Stimulated activated CD8-positive, alpha-beta memory T cell treated with anti-CD3 and anti-CD28 coated beads, Interleukin-4, amount 100 ng/mL, for 4 hours (primary cell): ENCODE measurements at regions not wholly inside any gene's neighbourhood (a gene's known extent, or its start where the extent isn't known, plus 50 kb on each side); places are given as distances from the start of the nearest gene placed in this dataset.
"Not testable (repeated sequence)": the region's sequence is repeated elsewhere in the genome, so short reads cannot be mapped to it uniquely, and the experiment has no call there.

Source experiments
- DNase-seq, 2 donors: peaks; one replicate each; pipeline ENCODE4 v3.0.0-alpha.2; 2020; ENCODE audit warnings: low read depth in 2 of 2, low spot score in 1 of 2

- DNase-seq: not testable (repeated sequence)
Observed at GRCh38 chr13:81226830-81227229, 885.9 kb upstream of the SPRY2 start.

- DNase-seq: no peak
Observed at GRCh38 chr13:81224209-81224833, 883.4 kb upstream of the SPRY2 start.

- DNase-seq: no peak
Observed at GRCh38 chr13:81223778-81224177, 882.9 kb upstream of the SPRY2 start.

- no peak for DNase-seq
Observed at GRCh38 chr13:81211713-81212112, 870.8 kb upstream of the SPRY2 start.

DNA sequence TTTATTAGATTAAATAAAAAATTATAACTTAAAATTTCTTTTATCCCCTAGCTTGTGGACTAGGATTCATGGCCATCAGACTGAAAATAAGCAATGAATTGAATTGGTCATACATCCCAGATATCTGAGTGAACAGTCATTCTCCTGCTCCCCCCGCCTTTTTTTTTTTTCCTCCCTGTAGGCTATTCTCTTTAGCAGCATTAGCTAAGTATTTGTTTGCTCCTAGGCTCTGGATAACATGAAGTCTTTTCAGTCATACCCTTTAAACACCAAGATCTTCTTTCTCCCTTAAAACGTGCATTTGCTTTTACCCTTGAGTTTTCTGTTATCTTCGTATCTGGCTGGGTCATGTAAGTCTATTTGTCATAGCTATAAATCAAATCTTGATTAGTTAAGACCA lies 866.7 kb upstream of the SPRY2 start:
- no peak for DNase-seq

GRCh38 chr13:81207231-81207630 lies 866.3 kb upstream of the SPRY2 start:
- no peak for DNase-seq

DNA sequence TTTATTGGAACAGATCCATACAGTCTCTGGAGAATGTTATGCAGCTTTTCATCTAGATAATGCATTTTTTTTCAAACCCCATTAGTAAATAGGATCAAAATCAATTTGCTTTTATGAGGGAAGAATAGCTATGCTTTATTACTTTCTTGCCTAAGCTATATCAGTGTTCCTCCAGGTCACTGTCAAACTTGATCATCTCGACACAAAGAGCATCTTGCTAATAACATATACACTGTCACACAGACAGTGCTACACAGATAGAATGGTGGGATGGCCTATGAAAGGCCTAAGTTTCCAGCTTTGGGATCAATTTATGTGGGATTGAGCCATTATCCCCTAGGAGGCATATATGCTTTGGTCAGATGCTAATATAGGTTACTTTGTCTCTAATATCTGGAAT lies 862.9 kb upstream of the SPRY2 start:
- DNase-seq: no peak

- no peak for DNase-seq
Observed at GRCh38 chr13:81199956-81200355, 859.0 kb upstream of the SPRY2 start.

- DNase-seq: no peak
Observed at GRCh38 chr13:81197966-81198365, 857.0 kb upstream of the SPRY2 start.

- DNase-seq: no peak
Observed at GRCh38 chr13:81197483-81197882, 856.6 kb upstream of the SPRY2 start.

DNA sequence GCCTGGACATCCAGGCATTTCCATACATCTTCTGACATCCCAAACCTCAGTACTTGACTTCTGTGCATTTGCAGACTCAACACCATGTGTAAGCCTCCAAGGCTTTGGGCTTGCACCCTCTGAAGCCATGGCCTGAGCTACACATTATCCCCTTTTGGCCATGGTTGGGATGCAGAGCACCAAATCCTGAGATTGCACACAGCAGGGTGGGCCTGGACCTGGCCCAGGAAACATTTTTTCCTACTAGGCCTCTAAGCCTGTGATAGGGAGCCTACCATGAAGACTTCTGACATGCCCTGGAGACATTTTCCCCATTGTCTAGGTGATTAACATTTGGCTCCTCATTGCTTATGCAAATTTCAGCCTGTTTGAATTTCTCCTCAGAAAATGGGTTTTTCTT lies 853.4 kb upstream of the SPRY2 start:
- DNase-seq: no peak

DNA sequence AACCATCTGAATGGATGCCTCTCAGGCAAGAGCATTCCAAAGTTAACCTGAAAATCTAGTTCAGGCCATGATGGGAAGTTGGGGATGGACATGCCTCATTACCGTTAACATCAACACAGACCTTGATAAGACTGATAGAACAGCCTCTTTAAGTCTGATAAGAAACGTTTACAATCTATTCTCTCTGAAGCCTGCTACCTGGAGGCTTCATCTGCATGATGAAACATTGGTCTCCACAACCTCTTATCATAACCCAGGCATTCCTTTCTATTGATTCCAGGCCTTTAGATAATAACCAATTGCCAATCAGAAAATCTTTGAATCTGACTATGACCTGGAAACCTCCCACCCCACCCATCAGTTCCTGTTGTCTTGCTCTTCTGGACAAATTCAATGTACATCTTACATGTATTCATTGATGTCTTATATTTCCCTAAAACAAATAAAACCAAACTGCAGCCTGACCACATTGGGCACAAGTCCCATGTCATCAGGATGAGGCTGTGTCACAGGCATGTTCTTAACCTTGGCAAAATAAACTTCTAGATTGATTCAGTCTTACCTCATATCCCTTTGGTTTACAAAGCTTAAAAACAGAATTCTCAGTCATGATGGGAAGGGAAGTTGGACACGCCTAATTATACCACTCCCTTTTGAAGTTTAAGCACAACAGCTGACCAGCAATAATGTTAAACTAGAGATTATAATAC lies 843.8 kb upstream of the SPRY2 start:
- no peak for DNase-seq

GRCh38 chr13:81172603-81173002 lies 831.7 kb upstream of the SPRY2 start:
- no peak for DNase-seq

DNA sequence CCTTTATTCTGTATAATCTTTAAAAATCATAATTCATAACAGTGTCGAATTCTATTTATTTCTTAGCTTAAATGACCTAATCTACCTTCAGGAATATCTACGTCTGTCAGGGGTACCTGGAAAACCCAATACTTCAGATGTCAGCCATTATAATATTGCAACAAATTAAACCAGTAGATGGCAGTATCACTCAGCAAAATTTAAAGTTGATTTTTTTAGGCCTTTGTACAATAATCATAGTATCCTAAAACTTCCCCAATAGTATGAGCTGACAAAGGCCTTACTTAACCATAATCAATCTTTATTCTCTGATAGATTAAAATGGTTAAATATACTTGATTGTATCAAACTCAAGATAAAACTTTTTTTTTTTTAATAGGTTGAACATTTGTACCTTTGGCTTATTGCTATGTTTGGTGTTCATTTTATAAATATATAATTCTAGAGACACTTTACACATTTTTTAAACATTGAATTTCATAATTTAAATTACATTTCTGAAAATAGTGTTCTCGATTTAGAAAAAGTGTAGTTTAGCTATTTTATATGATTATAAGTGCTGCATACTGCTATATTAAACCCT lies 830.2 kb upstream of the SPRY2 start:
- DNase-seq: no peak

GRCh38 chr13:81163823-81164222 lies 822.9 kb upstream of the SPRY2 start:
- not testable (repeated sequence) for DNase-seq

GRCh38 chr13:81153478-81153877 lies 812.6 kb upstream of the SPRY2 start:
- no peak for DNase-seq

- DNase-seq: no peak
Observed at GRCh38 chr13:81148822-81149221, 807.9 kb upstream of the SPRY2 start.

GRCh38 chr13:81146576-81146975 lies 805.6 kb upstream of the SPRY2 start:
- DNase-seq: not testable (repeated sequence)

DNA sequence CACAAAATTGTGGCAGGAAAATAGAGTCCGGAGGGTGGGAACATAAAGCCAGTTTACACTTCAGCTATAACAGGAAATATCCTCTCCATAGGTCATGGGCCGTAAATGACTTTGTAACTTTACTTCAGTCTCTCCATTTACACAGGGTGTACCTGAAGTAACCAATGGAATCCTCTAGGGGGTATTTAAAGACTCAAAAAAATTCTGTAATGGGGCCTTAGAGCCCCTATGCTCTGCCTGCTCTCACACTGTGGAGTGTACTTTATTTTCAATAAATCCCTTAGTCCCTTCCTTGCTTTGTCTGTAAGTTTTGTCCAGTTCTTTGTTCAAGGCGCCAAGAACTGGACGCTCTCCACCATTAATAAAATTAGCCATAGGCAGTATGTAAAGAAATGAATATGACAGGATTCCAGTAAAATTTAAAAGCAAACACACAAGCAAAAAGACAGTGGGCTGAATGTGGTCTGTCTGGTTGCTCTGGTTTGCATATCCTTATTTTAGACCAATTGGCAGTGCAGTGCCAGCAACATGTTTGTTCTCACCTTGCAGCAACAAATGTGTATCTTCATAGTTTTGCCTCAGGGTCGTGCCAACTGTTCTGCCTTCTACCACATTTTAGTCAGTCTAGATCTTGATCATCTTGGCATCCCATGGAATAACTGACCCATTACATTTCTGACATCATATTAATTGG lies 801.5 kb upstream of the SPRY2 start:
- no peak for DNase-seq

GRCh38 chr13:81140675-81141074 lies 799.7 kb upstream of the SPRY2 start:
- no peak for DNase-seq

DNA sequence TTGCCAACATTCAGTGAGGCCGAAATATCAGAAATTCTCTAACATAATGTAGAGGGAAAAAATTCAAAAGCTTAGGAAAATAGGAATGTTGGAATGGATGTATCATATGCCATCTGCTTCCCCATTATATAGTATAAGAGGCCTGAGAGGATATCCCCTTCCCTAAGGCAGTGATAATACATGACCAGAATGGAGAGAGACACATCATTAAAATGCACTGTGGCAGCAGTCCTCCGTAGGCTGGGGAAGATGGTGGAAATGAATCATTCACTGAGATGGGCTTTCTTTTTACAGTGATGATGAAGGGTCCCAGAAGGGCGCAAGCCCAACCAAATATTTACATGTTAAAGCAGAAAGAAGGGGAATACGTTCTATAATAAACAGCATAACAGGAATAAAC lies 799.1 kb upstream of the SPRY2 start:
- no peak for DNase-seq

- no peak for DNase-seq
Observed at GRCh38 chr13:81138353-81138980, 797.5 kb upstream of the SPRY2 start.
